GM23338 (cell line): ENCODE measurements at regions not wholly inside any gene's neighbourhood (a gene's known extent, or its start where the extent isn't known, plus 50 kb on each side); places are given as distances from the start of the nearest gene placed in this dataset.

ENCODE experiments used
- ATAC-seq: fragments of 200-7000 bp; cut with Tn5 transposase; 3 replicates; pipeline ENCODE4 v1.9.1; 2020
- DNase-seq: peaks from one replicate; pipeline ENCODE4 v3.0.0-alpha.2; 2015; ENCODE audit warnings: low spot score
- H2AFZ ChIP-seq: fragments of 200-600 bp; sonication (generic); 2 replicates; pipeline ENCODE4 v1.8.0; 2016; ENCODE audit warnings: antibody characterized with exemption, mild to moderate bottlenecking, moderate library complexity
- H3F3A ChIP-seq: fragments of 200-600 bp; sonication (generic); replicated peaks from 2 replicates; pipeline ENCODE4 v1.8.0; 2017; ENCODE audit warnings: antibody characterized with exemption, mixed run types, low read depth
- H3K27ac ChIP-seq: fragments of 200-600 bp; sonication (generic); 2 replicates; pipeline ENCODE4 v1.6.1; 2016; ENCODE audit warnings: low read depth
- H3K27me3 ChIP-seq: fragments of 200-600 bp; sonication (generic); 2 replicates; pipeline ENCODE4 v1.8.0; 2016; ENCODE audit warnings: mild to moderate bottlenecking, mixed run types, moderate library complexity; ENCODE audit not compliant: insufficient read depth
- H3K36me3 ChIP-seq: fragments of 200-600 bp; sonication (generic); 2 replicates; pipeline ENCODE4 v1.8.0; 2016; ENCODE audit warnings: mild to moderate bottlenecking; ENCODE audit not compliant: insufficient read depth
- H3K4me1 ChIP-seq: fragments of 200-600 bp; sonication (generic); 2 replicates; pipeline ENCODE4 v1.8.0; 2016; ENCODE audit warnings: mild to moderate bottlenecking, moderate library complexity; ENCODE audit not compliant: insufficient read depth
- H3K4me2 ChIP-seq: fragments of 200-600 bp; sonication (generic); 2 replicates; pipeline ENCODE4 v1.7.1; 2017; ENCODE audit warnings: mixed run types
- H3K4me3 ChIP-seq: fragments of 200-600 bp; sonication (generic); 2 replicates; pipeline ENCODE4 v1.6.1; 2016; ENCODE audit warnings: mixed run types
- H3K79me2 ChIP-seq: fragments of 200-600 bp; sonication (generic); replicated peaks from 2 replicates; pipeline ENCODE4 v1.8.0; 2017; ENCODE audit warnings: mild to moderate bottlenecking; ENCODE audit not compliant: insufficient read depth
- H3K9me2 ChIP-seq: fragments of 200-600 bp; sonication (generic); 2 replicates; pipeline ENCODE4 v1.8.0; 2017; ENCODE audit not compliant: insufficient read depth
- H4K20me1 ChIP-seq: fragments of 200-600 bp; sonication (generic); replicated peaks from 2 replicates; pipeline ENCODE4 v1.8.0; 2017; ENCODE audit warnings: mild to moderate bottlenecking; ENCODE audit not compliant: insufficient read depth
- H3K27ac Mint-ChIP-seq: 2 replicates; pipeline ENCODE4 v1.8.0; 2020; ENCODE audit warnings: inconsistent platforms, mild to moderate bottlenecking, moderate library complexity, mixed read lengths
- H3K27me3 Mint-ChIP-seq: 3 replicates; pipeline ENCODE4 v1.8.0; 2022; ENCODE audit warnings: low read depth, mild to moderate bottlenecking, moderate library complexity, mixed read lengths, inconsistent platforms; ENCODE audit not compliant: insufficient read depth, poor library complexity
- H3K36me3 Mint-ChIP-seq: 3 replicates; pipeline ENCODE4 v1.8.0; 2021; ENCODE audit warnings: low read depth, mild to moderate bottlenecking, inconsistent platforms, moderate library complexity, mixed read lengths
- H3K4me1 Mint-ChIP-seq: 3 replicates; pipeline ENCODE4 v1.8.0; 2020; ENCODE audit warnings: mild to moderate bottlenecking, inconsistent platforms, mixed read lengths
- H3K4me3 Mint-ChIP-seq: 3 replicates; pipeline ENCODE4 v1.8.0; 2021; ENCODE audit warnings: moderate library complexity, mild to moderate bottlenecking, inconsistent platforms, mixed read lengths
- H3K9me3 Mint-ChIP-seq: 3 replicates; pipeline ENCODE4 v1.8.0; 2020; ENCODE audit warnings: moderate library complexity, mild to moderate bottlenecking, inconsistent platforms, mixed read lengths
- JUNB ChIP-seq: IDR thresholded peaks from one replicate; pipeline ENCODE4 v1.6.1; 2016; ENCODE audit warnings: antibody characterized with exemption; ENCODE audit not compliant: unreplicated experiment
- NANOG ChIP-seq: IDR thresholded peaks from 2 replicates; pipeline ENCODE4 v1.6.1; 2016; ENCODE audit warnings: antibody characterized with exemption, borderline replicate concordance
- POLR2AphosphoS5 ChIP-seq: IDR thresholded peaks from 2 replicates; pipeline ENCODE4 v1.6.1; 2016; ENCODE audit warnings: antibody characterized with exemption, low read depth
- TF ChIP-seq, protein P1 (sequence below): IDR thresholded peaks from one replicate; pipeline ENCODE4 v1.6.1; 2018; ENCODE audit warnings: antibody characterized with exemption; ENCODE audit not compliant: unreplicated experiment
- TF ChIP-seq, protein P2 (sequence below): fragments of 250-450 bp; sonication (Bioruptor Pico); IDR thresholded peaks from 2 replicates; pipeline ENCODE4 v1.5.0; 2020; ENCODE audit warnings: mild to moderate bottlenecking, moderate library complexity
- TF ChIP-seq, protein P3 (sequence below), 2 experiments: fragments of 200-600 bp in 1 of 2; sonication (generic) in 1 of 2; conservative IDR thresholded peaks; 2 replicates each; pipeline versions ENCODE4 v1.5.1 to v1.6.1; 2016 to 2017; ENCODE audit warnings: antibody characterized with exemption in 2 of 2, low read depth in 2 of 2, mild to moderate bottlenecking in 2 of 2, moderate library complexity in 1 of 2

DNA sequence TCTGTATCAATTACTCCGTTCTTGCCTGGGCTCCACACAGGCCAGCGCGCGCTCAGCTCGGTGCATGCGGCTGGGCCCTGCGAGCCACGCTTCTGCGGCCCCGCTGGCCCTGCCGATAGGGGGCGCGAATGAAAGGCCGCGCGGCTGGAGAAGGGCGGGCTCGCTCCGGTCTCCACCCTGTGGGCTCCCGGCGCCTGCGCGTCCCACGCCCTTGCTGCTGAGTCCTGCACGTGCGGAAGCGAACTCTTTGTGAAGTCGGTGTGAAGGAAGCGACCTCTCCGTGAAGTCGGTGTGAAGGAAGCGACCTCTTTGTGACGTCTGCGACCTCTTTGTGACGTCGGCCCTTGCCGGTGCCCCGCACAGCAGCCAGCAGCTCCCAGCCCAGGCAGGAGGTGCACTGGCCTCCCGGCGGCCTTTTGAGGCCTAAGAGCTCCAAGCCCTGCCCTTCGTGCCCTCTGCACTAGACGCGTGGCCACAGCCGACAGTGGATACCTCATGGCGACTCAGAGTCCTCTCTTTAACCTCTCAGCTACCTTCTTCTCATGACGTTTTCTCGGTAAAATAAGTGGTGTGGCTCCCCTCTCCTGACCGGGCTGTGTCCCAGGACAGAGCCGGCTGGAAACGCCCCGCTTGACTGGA lies 391.9 kb upstream of the RAB6C start:
- H3K36me3 ChIP-seq = no peaks in the 10 kb centered on the region
- H3K79me2 ChIP-seq = no peaks in the 10 kb centered on the region
- no peak overlapping the region for H3K4me3 Mint-ChIP-seq
- H3K36me3 Mint-ChIP-seq = no peaks in the 10 kb centered on the region
- H3K4me3 ChIP-seq = no peak overlapping the region
- H3K27ac ChIP-seq = no peak overlapping the region
- peaks cover 6% of the 10 kb centered on the region; the same call in 2 of the 3 replicates for H3K4me1 Mint-ChIP-seq
- peaks cover 2% of the 10 kb centered on the region for H3K27me3 Mint-ChIP-seq
- ATAC-seq = peak; percentile 100
- H3K4me2 ChIP-seq = no peak overlapping the region
- H3K27ac Mint-ChIP-seq = no peak overlapping the region
- H3K9me2 ChIP-seq = no peaks in the 10 kb centered on the region
- H3K9me3 Mint-ChIP-seq = no peaks in the 10 kb centered on the region; the same call in 2 of the 3 replicates
- H4K20me1 ChIP-seq = no peaks in the 10 kb centered on the region
- H2AFZ ChIP-seq = peak overlapping the region; percentile 92
- DNase-seq = peak; percentile 84
- peaks cover 19% of the 10 kb centered on the region for H3K27me3 ChIP-seq
- H3K4me1 ChIP-seq = no peaks in the 10 kb centered on the region
- no peak for TF ChIP-seq POLR2AphosphoS5
- TF ChIP-seq, protein P1, sequence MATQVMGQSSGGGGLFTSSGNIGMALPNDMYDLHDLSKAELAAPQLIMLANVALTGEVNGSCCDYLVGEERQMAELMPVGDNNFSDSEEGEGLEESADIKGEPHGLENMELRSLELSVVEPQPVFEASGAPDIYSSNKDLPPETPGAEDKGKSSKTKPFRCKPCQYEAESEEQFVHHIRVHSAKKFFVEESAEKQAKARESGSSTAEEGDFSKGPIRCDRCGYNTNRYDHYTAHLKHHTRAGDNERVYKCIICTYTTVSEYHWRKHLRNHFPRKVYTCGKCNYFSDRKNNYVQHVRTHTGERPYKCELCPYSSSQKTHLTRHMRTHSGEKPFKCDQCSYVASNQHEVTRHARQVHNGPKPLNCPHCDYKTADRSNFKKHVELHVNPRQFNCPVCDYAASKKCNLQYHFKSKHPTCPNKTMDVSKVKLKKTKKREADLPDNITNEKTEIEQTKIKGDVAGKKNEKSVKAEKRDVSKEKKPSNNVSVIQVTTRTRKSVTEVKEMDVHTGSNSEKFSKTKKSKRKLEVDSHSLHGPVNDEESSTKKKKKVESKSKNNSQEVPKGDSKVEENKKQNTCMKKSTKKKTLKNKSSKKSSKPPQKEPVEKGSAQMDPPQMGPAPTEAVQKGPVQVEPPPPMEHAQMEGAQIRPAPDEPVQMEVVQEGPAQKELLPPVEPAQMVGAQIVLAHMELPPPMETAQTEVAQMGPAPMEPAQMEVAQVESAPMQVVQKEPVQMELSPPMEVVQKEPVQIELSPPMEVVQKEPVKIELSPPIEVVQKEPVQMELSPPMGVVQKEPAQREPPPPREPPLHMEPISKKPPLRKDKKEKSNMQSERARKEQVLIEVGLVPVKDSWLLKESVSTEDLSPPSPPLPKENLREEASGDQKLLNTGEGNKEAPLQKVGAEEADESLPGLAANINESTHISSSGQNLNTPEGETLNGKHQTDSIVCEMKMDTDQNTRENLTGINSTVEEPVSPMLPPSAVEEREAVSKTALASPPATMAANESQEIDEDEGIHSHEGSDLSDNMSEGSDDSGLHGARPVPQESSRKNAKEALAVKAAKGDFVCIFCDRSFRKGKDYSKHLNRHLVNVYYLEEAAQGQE = no peak
- no peak for TF ChIP-seq JUNB
- TF ChIP-seq, protein P2, sequence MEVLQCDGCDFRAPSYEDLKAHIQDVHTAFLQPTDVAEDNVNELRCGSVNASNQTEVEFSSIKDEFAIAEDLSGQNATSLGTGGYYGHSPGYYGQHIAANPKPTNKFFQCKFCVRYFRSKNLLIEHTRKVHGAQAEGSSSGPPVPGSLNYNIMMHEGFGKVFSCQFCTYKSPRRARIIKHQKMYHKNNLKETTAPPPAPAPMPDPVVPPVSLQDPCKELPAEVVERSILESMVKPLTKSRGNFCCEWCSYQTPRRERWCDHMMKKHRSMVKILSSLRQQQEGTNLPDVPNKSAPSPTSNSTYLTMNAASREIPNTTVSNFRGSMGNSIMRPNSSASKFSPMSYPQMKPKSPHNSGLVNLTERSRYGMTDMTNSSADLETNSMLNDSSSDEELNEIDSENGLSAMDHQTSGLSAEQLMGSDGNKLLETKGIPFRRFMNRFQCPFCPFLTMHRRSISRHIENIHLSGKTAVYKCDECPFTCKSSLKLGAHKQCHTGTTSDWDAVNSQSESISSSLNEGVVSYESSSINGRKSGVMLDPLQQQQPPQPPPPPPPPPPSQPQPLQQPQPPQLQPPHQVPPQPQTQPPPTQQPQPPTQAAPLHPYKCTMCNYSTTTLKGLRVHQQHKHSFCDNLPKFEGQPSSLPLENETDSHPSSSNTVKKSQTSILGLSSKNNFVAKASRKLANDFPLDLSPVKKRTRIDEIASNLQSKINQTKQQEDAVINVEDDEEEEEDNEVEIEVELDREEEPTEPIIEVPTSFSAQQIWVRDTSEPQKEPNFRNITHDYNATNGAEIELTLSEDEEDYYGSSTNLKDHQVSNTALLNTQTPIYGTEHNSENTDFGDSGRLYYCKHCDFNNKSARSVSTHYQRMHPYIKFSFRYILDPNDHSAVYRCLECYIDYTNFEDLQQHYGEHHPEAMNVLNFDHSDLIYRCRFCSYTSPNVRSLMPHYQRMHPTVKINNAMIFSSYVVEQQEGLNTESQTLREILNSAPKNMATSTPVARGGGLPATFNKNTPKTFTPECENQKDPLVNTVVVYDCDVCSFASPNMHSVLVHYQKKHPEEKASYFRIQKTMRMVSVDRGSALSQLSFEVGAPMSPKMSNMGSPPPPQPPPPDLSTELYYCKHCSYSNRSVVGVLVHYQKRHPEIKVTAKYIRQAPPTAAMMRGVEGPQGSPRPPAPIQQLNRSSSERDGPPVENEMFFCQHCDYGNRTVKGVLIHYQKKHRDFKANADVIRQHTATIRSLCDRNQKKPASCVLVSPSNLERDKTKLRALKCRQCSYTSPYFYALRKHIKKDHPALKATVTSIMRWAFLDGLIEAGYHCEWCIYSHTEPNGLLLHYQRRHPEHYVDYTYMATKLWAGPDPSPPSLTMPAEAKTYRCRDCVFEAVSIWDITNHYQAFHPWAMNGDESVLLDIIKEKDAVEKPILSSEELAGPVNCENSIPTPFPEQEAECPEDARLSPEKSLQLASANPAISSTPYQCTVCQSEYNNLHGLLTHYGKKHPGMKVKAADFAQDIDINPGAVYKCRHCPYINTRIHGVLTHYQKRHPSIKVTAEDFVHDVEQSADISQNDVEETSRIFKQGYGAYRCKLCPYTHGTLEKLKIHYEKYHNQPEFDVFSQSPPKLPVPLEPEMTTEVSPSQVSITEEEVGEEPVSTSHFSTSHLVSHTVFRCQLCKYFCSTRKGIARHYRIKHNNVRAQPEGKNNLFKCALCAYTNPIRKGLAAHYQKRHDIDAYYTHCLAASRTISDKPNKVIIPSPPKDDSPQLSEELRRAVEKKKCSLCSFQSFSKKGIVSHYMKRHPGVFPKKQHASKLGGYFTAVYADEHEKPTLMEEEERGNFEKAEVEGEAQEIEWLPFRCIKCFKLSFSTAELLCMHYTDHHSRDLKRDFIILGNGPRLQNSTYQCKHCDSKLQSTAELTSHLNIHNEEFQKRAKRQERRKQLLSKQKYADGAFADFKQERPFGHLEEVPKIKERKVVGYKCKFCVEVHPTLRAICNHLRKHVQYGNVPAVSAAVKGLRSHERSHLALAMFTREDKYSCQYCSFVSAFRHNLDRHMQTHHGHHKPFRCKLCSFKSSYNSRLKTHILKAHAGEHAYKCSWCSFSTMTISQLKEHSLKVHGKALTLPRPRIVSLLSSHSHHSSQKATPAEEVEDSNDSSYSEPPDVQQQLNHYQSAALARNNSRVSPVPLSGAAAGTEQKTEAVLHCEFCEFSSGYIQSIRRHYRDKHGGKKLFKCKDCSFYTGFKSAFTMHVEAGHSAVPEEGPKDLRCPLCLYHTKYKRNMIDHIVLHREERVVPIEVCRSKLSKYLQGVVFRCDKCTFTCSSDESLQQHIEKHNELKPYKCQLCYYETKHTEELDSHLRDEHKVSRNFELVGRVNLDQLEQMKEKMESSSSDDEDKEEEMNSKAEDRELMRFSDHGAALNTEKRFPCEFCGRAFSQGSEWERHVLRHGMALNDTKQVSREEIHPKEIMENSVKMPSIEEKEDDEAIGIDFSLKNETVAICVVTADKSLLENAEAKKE (CRISPR knock-in tag) = no peak
- TF ChIP-seq NANOG = no peak
- TF ChIP-seq, protein P3, sequence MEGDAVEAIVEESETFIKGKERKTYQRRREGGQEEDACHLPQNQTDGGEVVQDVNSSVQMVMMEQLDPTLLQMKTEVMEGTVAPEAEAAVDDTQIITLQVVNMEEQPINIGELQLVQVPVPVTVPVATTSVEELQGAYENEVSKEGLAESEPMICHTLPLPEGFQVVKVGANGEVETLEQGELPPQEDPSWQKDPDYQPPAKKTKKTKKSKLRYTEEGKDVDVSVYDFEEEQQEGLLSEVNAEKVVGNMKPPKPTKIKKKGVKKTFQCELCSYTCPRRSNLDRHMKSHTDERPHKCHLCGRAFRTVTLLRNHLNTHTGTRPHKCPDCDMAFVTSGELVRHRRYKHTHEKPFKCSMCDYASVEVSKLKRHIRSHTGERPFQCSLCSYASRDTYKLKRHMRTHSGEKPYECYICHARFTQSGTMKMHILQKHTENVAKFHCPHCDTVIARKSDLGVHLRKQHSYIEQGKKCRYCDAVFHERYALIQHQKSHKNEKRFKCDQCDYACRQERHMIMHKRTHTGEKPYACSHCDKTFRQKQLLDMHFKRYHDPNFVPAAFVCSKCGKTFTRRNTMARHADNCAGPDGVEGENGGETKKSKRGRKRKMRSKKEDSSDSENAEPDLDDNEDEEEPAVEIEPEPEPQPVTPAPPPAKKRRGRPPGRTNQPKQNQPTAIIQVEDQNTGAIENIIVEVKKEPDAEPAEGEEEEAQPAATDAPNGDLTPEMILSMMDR (conservative IDR thresholded peaks at IDR 0.05; ENCODE audit: low read depth in 2 of 2) = peak; percentile 56 to 82
- H3F3A ChIP-seq = no peaks in the 10 kb centered on the region
